GM13976 (cell line): ENCODE measurements at regions not wholly inside any gene's neighbourhood (a gene's known extent, or its start where the extent isn't known, plus 50 kb on each side); places are given as distances from the start of the nearest gene placed in this dataset.

Experiments used
- DNase-seq: peaks from one replicate; pipeline ENCODE4 v3.0.0; 2012; ENCODE audit warnings: low spot score
- CTCF ChIP-seq: IDR thresholded peaks from 2 replicates; pipeline ENCODE4 v1.5.1; 2012; ENCODE audit warnings: borderline replicate concordance, mild to moderate bottlenecking; ENCODE audit not compliant: insufficient read depth; ENCODE audit errors: extremely low read depth, missing control alignments, control extremely low read depth
- in situ Hi-C: fragments of 300-500 bp; cut with MboI; formaldehyde crosslinking; loops from one replicate; pipeline ENCODE4 v1.12.0; 2022; ENCODE audit warnings: low sequenced_read_pairs, mixed read lengths, inconsistent platforms; ENCODE audit not compliant: unreplicated experiment

GRCh38 chr16:52296076-52296475 is 250.9 kb downstream of the TOX3 start:
- in situ Hi-C loops = no loop called here
- TF ChIP-seq CTCF = no peak
- DNase-seq = no peak

GRCh38 chr16:52294660-52295059 is 252.3 kb downstream of the TOX3 start:
- in situ Hi-C loops = no loop called here
- TF ChIP-seq CTCF = no peak
- no peak for DNase-seq

GRCh38 chr16:52293204-52293603 is 253.7 kb downstream of the TOX3 start:
- no peak for DNase-seq
- no peak for TF ChIP-seq CTCF
- in situ Hi-C loops = no loop called here

- no peak for DNase-seq
- no peak for TF ChIP-seq CTCF
- in situ Hi-C loops = no loop called here
Observed at GRCh38 chr16:52283584-52284375, 263.2 kb downstream of the TOX3 start.

GRCh38 chr16:52283018-52283417 is 263.9 kb downstream of the TOX3 start:
- no peak for TF ChIP-seq CTCF
- in situ Hi-C loops = no loop called here

GRCh38 chr16:52280086-52280485 is 266.9 kb downstream of the TOX3 start:
- in situ Hi-C loops = no loop called here
- DNase-seq = no peak
- no peak for TF ChIP-seq CTCF

More at GRCh38 chr16:52283018-52283417, 263.9 kb downstream of the TOX3 start:
- no peak for DNase-seq

GRCh38 chr16:52271088-52271750 is 275.7 kb downstream of the TOX3 start:
- DNase-seq = no peak
- in situ Hi-C loops = no loop called here
- TF ChIP-seq CTCF = no peak
